GM19455 (cell line): ENCODE measurements at regions not wholly inside any gene's neighbourhood (a gene's known extent, or its start where the extent isn't known, plus 50 kb on each side); places are given as distances from the start of the nearest gene placed in this dataset.

ENCODE experiments used
- ATAC-seq: cut with Tn5 transposase; IDR thresholded peaks from one replicate; pipeline ENCODE4 v1.9.1; 2021; ENCODE audit not compliant: unreplicated experiment

DNA sequence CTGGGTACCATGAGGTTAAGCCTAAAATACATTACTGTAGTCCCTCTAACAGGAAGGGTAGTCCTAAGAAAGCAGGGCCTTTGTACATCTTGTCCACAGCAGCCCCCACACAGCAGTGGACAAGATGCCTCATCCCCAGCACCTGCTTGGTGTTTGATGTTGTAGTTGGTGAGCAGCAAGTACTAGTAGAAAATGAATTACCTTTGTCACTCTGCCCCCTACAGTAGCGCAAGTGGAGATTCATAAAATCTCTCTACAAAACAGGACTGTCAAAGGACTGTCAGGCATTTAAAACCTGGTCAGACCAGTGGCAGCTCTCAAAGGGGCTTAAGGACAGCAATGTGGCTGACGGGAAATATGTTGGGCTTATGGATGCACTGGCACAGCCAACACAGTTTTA lies 122.5 kb downstream of the TMEM174 start:
- no peak for ATAC-seq

- no peak for ATAC-seq
Measured at GRCh38 chr5:73292816-73293459, 119.9 kb downstream of the TMEM174 start.

DNA sequence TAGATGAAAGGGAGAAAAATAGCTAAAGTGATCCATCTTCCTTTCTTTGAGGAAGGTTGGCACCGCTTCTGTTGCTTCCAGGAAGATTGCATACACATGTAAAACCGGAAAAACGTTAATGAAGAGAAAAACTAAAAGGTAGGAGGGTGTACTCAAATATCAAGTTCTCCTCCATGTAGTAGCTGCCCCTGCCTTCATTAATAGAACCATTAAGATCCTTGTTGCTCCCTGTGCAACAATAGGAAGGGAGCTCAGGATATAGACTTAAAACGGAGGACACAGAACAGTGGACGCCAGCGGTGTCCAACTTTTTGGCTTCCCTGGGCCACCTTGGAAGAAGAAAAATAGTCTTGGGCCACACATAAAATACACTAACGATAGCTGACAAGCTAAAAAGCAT lies 118.9 kb downstream of the TMEM174 start:
- ATAC-seq, result no peak

DNA sequence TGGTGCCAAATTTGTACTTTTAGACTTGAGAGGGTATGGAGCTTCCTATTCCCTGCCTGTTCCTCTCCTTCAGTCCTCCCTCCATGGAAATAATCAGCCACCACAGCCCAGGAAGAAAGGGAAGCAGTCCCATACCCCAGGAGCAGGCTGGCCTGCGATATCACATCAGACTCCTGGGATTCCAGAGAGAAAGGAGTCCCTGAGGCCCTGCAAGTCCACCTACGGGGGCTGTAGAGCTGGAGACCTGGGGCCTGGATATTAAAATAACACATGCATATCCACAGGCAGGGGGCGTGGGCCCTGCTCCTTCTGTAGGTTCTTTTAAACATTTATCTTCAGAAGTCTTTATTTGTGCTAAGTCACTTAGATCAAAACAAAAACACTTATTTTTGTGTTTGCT lies 117.2 kb downstream of the TMEM174 start:
- ATAC-seq, result no peak

GRCh38 chr5:73288803-73289720 lies 116.1 kb downstream of the TMEM174 start:
- ATAC-seq, result no peak

- ATAC-seq, result no peak
Measured at GRCh38 chr5:73286896-73287295, 113.9 kb downstream of the TMEM174 start.

DNA sequence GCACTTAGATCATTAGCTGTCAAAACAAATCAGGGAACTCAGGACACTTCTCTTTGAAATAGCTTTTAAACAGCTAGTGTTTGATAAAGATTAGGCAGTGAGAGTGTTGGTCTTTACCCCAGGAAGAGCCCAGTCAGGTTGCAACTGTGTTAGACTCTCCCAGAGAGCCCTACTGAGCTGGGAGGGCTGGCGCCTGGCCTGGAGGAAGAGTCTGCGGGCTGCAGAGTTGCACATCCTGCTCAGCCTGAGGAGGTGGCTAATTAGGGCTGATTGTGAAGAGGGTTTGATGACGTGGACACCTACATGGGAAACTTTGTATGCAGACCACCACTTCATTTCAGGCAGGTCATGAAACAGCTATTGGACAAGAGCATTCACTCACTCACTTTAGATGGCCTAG lies 112.0 kb downstream of the TMEM174 start:
- ATAC-seq, result no peak

GRCh38 chr5:73284220-73284795 lies 111.3 kb downstream of the TMEM174 start:
- no peak for ATAC-seq

DNA sequence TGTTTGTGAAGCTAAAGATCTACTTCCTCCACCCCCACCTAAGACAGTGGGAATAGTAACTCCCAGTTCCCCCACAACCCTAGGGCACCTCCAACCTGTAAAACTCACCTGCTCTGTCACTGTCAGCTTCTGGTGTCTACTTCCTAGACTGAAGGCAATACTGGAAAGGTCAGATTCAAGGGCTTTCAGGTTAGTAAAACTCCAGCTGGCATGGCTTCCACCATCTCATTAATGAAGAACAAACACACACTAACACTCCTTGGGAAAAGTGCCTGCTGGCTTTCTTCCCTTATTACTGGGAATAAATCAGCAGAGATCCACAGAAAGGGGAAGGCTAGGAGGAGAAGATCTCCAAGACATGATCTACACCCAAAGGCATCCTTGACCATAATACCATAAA lies 109.9 kb downstream of the TMEM174 start:
- ATAC-seq, result no peak

GRCh38 chr5:73282383-73282782 lies 109.4 kb downstream of the TMEM174 start:
- no peak for ATAC-seq

- no peak for ATAC-seq
Measured at GRCh38 chr5:73280821-73281746, 108.1 kb downstream of the TMEM174 start.

DNA sequence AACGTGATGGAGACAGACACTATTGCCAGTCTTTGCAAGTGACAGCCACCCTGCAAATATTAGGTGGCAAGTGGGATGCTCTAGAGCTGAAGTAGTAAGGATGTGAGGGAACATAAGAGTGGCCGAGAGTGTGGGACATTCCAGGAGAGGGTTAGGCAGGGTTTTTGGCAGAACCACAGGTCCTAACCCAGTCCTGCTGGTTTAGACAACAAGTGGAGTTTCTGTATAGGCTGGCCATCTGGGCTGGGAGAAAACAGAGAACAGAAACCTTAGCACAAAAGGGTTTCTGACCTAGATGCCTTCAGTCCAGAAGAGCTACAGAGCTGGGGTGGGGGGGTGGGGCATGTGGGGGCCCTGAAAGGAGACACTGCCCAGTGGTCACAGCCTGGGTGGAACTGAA lies 107.4 kb downstream of the TMEM174 start:
- no peak for ATAC-seq

GRCh38 chr5:73279805-73280204 lies 106.8 kb downstream of the TMEM174 start:
- no peak for ATAC-seq

GRCh38 chr5:73278693-73279092 lies 105.7 kb downstream of the TMEM174 start:
- ATAC-seq, result no peak

DNA sequence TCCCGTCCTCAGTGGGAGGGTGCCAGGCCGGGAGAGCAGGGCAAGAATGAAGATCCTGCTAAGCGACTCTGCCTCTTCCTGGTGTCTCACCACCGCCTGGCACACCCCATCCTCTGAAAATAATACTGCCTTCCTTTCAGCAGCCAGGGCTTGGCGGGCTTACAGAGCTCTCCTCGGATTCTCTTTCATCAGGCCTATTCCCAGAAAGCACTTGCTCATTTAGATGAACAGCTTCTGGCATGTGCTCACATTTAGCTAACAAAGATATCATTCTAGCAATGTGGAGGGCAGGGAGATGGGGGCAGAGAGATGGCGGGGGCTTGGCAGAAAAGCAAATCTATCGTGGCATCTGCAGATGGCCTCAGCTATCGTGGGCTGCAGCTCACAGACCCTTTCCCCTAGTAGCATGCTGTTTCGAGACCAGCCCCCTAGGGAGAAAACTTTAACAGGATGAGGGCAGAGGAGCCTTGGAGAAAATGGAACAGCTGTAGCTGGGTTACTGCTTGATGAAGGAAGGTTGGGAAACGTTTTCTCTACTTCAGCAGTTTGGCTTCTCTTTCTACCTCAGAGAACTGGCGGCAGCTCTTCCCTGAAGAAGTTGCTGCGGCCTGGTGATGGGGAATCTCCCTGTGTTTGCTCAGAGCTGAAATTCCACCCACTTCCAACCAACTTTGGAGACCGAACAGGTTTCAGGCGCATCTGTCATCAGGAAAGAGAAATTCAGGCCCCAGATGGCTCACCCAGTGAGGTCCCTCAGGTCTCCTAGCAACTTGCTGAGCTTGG lies 102.1 kb downstream of the TMEM174 start:
- no peak for ATAC-seq

DNA sequence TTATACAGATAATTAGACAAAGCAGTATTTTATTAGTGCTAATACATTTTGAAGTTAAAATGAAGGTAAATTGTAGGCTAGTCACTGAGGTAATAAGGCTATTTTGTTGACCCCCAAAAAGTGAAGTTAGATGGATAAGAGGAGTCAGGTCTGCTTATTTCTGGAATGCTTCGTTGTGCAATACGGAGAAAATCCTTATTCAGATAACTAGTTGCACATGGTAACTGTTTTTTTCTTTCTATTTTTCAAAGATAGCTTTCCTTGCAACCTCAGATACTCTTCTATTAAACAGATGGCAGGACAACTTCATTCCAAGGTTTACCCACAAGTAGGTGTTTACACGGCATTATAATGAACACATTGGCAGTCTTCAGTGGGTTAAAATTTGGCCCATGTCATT lies 101.1 kb downstream of the TMEM174 start:
- no peak for ATAC-seq

DNA sequence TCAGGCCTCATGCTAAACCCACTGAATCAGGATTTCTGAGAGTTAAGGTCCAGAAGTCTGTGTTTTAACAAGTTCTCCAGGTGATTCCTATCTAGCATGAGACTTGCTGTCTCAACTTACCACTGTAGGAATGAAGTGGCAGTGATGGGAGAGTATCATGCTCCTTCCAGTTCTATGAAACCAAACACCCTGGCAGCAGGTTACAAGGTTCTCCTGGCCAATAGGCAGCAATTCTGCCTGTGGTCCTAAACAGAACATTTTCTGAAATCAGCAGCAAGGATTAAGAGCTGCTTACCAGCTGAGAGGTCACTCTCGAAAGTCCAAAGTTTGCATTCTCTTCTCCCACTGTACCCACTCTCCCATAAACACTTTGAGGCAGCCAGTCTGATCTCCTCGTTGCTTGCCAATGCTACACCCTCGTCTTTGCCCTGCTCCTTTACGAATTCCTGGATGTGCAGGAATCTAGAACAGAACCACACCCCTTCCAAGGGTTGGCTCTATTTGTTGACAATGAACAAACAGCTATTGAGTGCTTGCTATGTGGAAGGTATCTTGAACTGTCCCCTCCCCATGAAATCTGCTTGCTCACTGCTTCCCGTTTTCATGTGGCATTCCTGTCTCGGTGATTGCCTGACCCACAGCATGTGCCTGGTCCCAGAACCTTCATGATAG lies 100.5 kb downstream of the TMEM174 start:
- no peak for ATAC-seq

DNA sequence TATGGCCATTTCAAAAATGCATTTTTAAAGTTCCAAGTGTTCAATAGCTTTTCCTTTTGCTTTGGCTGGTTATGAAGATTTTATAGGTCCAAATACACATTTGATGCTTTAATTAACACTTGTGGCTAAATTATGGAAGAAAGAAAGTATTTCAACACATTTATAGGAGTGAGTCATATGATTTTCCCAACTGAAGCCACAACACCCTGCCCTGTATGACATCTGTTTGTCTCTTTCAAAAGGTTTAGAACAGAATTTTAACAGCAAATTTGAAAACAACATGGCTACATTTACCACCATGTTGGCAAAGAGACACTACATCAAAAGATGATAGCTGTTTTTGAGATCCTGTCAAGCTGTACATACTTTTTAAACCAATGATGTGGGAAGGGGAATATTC lies 99.4 kb downstream of the TMEM174 start:
- no peak for ATAC-seq

DNA sequence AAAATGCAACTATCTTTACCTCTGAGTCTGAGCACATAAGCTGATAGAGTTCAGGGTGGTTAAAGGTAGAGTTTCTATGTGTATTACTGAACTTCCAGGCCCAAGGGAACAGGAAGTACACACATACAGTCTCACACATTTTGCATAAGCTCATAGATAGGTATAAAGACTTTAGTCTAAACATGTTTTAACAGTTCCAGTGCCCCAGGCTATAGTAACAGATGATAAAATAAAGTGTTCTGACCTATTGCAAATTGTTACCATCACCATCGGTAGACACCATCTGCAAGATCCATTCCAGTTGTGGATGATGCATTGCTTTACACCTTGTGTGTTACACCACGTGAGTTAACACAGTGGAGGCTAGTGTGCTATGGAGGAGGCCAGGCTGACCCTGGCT lies 95.8 kb downstream of the TMEM174 start:
- no peak for ATAC-seq
